Glomerular visceral epithelial cell (primary cell): ENCODE measurements at regions not wholly inside any gene's neighbourhood (a gene's known extent, or its start where the extent isn't known, plus 50 kb on each side); places are given as distances from the start of the nearest gene placed in this dataset.

ENCODE experiments used
- DNase-seq: peaks from one replicate; pipeline ENCODE4 v3.0.0-alpha.2; 2016; ENCODE audit errors: extremely low spot score

DNA sequence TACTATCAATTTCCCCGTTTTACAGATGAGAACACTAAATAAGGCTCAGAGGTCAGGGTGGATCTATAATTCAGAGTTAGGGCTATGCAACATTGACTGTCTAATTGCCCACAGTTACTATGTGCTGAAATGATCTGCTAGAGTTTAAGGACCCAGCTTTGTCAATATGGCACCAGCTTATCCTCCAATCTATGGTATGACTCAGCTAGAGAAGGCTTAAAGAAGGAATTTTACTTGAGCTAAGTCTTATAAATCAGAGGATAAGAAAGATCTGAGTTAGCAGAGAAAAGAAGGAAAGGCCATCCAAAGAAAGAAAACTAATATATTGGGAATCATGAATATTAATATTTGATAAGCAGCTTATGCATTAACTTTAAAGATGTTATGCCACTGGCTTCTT, 78.1 kb downstream of the ASB9 start:
- DNase-seq = no peak

DNA sequence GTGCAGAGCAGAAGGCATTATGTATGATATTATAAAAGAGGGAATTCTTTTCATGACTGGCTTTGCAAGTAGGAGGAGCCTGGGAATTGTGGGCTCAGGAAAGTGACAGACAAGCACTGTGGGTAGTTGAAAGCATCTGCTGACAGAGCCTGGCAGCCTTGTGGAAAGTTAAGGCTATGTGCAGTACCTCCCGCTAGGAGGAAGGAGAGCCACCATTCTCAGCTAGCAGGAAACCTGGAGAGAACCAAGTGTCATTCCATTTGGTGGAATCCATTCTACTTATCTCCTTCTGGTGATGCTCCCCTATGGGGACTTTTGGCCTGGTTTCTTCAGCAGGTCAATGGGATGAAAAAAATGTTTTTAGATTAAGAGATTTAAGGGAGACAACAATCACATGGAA, 81.8 kb downstream of the ASB9 start:
- no peak for DNase-seq

DNA sequence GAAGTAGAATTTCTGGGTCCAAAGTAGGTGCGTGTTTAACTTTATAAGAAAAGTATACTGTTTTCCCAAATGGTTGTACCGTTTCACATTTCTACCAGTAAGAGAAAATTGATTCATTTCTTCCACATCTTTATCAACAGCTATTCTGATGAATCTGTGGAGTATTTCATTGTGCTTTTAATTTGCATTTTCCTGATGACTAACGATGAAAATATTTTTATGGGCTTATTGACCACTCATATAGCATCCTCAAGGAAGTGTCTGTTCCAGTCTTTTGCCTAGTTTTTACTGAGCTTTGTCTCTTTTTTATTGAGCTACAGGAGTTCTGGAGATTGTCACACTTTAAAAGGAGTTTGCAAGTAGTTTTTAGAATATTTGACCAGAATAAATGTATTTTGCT, 92.6 kb downstream of the ASB9 start:
- DNase-seq = no peak

DNA sequence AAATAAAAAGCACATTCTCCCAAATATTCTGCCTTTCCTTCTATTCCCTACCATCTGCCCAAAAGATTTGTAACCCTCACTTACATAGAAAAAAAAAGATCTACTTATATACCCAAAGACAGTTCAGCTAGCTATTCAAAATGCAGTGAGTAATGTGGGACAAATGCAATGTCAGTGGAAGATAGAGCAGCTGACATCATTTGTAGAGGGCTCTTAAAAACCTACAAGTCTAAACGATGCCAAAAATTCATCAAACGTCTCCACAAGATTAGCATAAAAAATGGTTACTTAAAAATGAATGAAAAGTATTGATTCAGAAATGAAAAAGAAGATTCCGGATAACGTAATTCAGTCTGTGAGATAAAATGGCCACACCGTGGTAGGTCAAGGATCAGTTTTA, 96.5 kb downstream of the ASB9 start:
- no peak for DNase-seq

DNA sequence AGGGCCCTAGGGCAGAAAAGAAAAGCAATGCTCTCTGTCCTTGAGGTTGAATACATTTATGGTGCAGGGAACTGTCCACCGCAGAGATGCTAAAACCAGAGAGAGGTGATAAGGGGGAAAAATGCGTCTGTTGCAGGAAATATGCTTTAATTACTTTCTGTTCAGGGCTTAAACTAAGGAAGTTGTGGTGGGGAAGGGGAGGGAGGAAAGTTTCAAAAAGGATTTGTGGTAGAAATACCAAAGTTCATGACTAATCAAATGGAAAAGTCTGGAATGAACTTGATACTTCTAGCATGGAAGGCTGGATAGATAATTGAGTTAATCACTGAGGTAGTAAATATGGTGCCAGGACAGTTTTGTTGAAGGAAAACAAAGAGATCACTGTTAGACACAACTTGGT, 99.0 kb downstream of the ASB9 start:
- DNase-seq = peak; percentile 1

DNA sequence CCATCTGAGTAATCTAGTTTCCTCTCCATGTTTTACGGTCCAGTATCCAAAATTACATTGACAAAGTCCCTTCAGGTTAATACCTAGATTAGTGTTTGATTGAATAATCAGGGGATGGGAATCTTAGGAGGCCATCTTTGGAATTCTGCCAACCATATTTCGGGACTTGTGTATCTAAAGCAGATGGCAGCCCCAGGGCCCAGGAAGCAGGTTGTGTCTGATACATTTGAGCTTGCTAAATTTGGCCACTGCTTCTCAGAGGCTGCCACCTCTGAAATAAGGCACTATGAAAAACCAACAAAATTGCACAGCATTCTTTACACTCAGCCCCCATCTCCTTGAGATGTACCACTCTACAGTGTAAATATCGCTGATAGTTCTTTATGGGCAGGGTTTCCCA, 102.1 kb downstream of the ASB9 start:
- DNase-seq = no peak

DNA sequence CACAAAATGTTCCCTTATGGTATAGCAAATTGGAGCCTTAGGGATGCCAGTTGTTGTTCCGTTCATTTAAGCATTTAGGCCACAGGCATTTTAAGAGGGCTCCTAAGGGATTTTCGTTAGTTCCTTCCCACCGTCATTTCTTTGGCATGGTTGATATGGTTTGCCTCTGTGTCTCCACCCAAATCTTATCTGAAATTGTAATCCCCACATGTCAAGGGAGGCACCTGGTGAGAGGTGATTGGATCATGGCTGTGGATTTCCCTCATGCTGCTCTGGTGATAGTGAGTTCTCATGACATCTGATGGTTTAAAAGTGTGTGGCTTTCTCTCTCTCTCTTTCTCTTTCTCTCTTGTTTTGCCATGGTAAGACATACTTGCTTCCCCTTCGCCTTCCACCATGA, 104.1 kb downstream of the ASB9 start:
- no peak for DNase-seq

DNA sequence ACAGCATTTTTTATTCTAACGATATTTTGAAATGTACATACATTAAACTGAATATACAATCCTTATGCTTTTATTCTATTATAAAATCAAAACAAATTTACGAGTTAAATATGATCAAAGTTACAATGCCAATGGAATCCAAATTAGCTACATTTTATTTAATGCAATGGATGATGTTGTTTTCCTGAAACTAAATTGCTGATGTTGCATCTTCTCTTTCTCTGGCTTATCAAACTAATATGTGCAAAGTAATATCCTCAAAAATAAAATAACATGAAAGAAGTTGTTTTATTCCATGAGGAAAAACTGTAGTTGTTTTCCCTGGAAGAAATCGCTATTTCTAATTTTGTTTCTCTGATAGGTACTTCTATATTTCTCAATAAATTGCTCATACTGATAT, 106.8 kb downstream of the ASB9 start:
- DNase-seq = no peak

DNA sequence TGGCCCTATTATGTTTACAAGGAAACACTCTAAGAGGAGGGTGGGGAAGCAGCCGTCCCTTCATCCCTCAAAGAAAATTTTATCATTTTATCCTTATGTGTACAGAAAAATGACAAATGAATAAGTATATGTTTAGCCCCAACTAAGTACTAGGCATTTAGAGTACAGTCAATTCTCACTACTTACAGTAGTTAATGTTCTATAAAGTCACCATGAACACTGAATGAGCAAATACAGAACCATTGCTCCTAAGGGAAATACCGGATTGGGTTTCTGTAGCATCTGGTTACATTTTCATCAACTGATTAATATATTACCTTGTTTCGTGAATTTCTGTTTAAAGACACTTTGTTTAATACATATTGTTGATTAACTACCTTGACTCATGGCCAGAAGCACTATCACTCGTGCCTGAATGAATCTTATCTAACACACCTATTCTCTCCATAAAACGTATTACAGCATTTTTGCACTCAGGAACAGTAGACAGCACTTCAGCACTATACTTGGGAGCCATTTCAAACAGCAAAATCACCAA, 109.3 kb downstream of the ASB9 start:
- no peak for DNase-seq

DNA sequence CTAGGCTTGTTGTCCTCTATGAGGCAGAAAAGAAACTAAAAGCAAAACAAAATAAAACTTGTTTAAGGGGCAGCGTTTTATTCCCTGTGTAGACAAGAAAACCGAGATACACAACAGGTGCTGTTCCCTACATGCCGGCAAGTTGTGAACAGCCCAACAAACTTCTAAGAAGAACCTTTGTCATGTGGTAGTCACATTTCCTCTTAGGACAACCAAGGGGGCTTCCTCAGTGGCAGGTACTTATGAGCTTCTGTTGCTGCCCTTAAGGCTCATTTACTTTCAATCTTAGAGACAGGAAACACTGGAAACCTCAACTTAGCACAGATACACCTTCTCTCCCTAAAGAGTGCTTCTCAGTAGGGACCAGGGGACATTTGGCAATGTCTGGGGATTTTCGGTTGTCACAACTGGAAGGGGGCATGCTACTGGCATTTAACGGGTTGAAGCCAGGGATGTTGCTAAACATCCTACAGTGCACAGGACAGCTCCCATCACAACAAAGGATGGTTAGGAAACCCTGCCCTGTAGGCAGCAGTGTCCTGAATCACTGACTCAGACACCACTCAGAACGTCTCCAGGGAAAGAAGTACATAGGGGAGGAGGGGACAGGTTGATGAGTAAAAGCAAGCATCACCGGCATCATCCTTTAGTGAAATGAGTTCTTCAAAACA, 111.0 kb downstream of the ASB9 start:
- DNase-seq = no peak

DNA sequence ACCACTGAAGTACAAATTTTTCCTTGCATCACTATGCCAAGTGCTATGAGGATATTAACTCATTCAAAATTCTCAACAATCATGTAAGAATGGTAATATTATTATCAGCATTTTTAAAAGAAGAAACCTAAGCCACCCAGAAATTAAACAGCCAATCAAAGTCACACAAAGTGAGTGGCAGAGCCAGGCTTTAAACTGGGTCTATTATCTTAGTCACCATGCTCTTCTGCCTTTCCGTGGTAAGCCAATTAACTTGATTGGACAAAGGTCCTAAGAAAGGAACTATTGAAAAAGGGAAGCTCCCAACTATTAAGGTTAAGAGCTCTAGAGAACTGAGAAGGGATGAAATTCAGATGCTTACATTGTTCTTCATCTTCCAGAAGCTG, 111.5 kb downstream of the ASB9 start:
- no peak for DNase-seq

DNA sequence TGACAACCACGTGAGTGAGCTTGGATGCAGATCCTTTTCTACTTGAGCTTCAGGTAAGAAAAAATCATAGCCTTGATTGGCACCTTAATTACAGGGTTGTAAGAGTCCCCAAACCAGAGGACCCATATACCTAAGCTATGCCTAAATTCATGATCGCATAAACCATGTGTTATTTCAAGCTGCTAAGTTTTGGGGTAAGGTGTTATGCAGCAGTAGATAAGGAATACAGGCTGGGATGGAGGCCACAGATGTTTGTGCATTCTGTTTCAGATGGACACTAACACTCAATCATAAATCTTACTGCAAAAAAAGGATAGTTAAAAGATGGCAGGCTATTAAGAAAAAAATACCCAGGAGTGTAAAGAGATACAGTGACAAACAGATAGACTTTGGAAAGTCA, 112.3 kb downstream of the ASB9 start:
- no peak for DNase-seq

DNA sequence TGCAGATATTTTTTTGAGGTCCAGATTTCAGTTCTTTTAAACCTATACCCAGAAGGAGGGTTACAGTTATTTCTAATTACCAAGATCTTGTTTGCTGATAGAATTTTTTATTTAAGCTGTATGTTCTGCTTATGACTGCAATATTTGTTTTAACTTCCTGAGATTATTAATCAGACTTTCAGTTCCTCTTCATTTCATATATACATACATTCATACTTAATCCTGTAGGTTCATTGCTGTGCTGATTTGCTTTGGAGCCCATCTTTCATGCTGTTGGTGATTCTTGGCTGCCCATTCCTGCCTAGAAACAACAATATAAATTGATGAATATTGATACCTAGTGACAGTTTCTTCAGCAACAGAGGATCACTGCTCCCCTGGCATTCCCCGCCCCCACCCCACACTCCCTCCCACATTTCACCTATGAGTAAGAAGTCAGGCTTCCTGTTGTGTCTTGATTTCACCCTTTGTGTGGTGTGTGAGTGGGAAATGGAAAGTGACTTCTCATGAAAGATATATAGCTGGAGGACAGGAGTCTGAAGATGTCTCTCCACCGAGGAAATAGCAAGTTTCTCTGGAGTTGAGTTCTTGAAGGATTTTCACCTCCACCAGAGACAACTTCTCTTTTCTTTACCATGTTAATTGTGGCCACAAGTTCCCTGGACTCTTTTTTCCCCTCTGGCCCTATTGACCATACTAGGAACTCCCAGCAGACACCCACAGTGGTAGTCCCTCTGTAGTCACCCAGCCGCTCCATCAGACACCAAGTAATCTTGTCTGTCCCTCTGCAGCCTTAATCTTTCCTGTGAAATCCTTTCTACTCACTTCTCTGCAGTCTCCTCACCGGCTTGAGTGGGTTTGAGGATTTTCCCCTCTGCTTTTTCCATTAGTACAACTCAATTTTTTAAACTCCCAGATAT, 118.4 kb downstream of the ASB9 start:
- DNase-seq = no peak

DNA sequence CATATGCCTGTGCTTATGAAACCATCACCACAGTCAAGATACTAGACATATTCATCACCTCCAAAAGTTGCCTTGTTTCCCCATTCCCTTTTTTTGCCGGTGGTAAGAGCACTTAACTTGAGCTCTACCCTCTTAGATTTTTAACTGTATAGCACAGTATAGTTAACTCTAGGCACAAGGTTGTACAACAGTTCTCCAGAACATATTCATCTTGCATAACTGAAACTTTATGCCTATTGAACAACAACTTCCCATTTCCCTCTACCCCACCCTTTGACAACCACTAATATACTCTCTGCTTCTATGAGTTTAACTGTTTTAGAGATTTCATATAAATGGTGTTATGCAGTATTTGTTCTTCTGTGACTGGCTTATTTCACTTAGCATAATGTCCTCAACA, 119.3 kb downstream of the ASB9 start:
- DNase-seq = no peak

DNA sequence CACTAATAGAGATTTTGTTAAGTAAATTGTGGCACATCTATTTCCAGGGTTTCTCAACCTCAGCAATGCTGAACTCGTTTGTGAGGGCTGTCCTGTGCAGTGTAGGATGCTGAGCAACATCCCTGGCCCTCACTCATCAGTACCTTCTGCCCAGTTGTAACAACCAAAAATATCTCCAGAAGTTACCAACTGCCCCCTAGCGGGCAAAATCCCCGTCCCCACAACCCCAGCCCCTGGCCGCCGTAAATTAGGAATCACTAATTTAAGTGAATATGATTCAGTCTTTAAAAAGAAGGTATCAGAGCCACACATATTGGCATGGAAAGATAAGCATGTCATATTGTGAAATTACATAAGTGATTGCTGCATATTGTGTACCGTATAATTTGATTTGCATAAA, 123.4 kb downstream of the ASB9 start:
- no peak for DNase-seq

DNA sequence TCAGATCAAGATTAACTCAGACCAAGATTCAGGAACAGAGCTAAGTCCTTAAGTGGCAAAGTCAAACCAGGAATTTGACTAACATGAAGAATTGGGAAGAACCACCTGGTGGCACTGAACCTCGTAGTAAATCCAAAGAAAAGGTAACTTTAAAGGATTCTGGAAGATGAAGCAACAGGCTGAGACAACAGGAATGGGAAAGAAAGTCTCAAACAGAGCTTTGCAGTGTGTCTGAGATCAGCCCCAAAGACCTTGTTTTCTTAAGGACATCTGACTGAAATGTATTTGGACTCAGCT, 126.1 kb downstream of the ASB9 start:
- DNase-seq = no peak

DNA sequence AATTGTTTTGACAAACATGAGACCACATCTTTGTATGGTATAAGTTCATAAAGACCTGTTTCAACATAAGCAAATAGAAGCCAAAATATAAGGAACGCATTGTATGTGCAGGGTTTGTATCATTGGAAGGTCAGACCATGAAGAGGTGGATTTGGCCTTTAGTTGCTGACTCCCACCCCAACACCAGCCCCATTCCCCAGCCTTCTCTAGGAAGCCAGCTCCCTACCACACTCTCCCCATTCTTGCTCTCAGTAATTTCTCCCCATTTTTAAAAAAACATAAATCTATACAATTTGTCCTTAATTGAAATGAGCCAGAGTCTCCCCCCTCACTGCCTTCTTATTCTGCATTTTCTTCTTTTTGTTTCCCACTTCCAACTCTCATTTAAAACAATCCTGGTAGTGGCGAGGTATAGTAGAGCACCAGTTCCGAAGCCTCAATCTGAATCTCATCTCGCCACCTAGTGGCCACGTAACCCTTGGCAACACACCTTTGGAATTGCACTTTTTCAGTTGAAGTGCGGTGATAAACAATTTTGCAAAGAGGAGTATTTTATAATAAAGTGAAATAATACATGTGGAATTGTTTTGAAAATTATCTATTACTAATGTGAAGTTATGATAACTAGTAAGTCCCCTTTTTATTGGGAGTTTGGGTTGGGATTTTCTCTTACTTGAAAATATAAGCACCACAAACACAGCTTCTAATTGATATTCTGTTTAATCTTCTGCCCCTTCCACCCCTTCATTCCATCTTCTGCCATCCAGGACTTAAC, 126.6 kb downstream of the ASB9 start:
- DNase-seq = peak; percentile 26

DNA sequence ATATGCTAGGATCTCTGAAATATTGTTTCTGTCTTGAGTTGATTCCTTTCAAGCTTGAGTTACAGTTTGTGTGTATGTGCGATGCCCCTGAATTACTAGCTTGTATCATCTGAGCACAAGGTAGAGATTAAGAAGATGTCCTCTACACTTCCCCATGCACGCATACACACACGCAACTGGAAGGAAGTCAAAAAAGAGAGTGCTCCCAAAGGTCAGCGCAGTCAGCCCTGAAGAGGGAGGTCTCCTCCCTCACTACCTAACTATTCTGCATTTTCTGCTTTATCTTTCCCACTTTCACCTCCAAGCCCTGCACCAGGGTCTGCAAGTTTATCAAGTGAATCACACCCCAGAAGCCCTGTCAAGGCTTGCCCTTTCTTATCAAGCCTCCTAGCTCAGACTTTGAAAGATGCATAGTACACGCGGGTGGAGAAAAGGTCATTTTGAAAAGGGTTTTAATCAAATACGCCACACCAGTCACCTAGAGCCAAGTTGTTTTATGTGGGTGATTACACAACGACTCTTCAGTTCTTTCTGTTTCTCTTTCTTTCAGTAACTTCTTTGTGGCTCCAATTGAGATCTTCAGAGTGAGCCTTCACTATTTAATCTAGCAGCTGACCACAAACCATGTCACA, 127.7 kb downstream of the ASB9 start:
- DNase-seq = no peak

DNA sequence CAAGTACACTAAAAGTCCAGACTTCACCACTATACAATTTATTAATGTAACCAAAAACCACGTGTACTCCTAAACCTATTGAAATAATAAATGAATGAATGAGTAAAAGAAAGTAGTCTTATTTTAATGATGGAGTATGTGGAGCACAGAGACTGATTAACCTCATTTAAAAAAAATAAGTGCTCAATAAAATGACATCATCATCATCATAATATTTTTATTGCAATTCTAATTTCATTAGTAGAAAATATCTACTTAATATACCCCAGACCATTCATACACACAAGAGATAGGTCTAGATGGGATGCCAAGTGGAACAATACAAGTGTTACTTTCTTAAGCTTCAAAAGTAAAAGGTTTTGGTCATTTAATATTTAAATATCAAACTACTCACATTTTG, 133.1 kb downstream of the ASB9 start:
- DNase-seq = no peak

DNA sequence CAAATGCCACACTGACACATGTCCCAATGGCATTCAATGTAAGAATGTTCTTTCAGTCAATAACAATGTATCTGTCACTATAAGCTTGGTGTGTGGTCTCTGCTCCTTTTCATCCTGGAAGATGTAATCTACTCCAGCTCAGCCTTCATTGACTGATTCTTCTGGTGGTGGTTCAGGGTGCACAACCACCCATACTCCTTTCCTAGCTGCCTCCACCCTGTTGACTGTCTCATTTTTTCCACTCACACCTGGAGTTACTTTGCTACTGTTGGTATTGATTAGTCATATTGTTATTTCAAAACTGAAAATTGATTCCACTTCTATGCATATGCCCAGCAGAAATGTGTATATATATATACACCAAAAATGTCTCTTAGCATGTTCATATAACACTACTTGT, 140.5 kb downstream of the ASB9 start:
- no peak for DNase-seq

DNA sequence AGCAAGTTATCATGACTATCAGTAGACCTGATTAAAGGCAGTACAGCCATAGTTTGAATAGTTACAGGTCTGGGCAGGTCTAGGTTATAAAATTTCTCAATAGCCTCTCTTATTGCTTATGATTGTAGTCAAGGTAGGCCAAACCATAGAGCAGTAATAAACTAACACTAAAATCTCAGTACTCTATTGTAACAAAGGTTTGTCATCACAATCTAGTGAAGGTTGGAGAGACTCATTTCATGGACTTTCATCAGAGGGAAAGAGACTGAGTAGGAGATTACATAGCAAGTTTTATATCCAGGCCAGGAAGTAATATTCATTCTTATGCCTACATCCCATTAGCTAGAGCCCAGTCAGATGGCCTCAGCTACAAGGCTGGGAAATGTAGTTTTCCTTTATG, 141.0 kb downstream of the ASB9 start:
- DNase-seq = no peak

DNA sequence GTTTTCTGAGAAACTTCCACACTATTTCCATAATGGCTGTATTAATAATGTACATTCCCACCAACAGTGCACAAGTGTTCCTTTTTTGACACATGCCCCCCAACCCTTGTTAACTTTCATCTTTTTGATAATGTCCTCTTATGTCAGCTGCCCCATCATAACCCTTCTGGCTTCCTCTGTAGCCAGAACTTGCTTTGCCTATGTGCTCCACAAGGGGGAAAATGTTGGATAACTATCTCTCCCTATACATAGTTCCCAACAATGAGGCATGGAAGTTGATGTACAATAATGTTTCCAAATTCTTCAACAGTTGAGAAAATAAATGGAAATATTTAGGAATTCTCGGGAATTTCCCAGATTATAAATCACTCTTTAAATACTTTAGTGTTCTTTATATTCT, 142.9 kb downstream of the ASB9 start:
- no peak for DNase-seq
